GM19468 (cell line): ENCODE measurements at regions not wholly inside any gene's neighbourhood (a gene's known extent, or its start where the extent isn't known, plus 50 kb on each side); places are given as distances from the start of the nearest gene placed in this dataset.
"Not testable (repeated sequence)": the region's sequence is repeated elsewhere in the genome, so short reads cannot be mapped to it uniquely, and the experiment has no call there.

ENCODE experiments used
- ATAC-seq: cut with Tn5 transposase; IDR thresholded peaks from one replicate; pipeline ENCODE4 v1.9.1; 2021; ENCODE audit warnings: mild to moderate bottlenecking, moderate library complexity, moderate number of reproducible peaks; ENCODE audit not compliant: unreplicated experiment; ENCODE audit errors: extremely low read depth

GRCh38 chr11:15300341-15300740 lies 185.6 kb downstream of the INSC start:
- ATAC-seq: no peak

GRCh38 chr11:15307619-15308024 lies 192.9 kb downstream of the INSC start:
- no peak for ATAC-seq

DNA sequence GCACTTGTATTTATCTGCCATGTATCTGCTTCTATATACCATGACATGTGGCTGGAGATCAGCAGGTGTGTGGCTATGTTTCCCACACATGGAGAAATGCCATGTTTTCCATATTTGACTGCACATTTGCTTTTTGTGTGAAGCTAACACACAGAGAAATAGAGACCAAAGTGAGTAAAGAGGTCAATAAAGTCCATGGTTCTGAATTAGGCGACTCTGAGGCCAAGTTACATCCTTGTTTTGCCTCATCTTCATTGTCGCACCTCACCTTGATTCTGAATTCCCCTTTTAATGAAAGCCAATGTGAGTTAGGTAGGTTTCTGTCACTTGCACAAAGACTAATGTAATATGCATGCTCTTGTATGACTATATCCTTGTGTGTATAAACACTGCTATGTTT lies 194.1 kb downstream of the INSC start:
- ATAC-seq: no peak

- no peak for ATAC-seq
These were observed 194.6 kb downstream of the INSC start for GRCh38 chr11:15309296-15309695.

DNA sequence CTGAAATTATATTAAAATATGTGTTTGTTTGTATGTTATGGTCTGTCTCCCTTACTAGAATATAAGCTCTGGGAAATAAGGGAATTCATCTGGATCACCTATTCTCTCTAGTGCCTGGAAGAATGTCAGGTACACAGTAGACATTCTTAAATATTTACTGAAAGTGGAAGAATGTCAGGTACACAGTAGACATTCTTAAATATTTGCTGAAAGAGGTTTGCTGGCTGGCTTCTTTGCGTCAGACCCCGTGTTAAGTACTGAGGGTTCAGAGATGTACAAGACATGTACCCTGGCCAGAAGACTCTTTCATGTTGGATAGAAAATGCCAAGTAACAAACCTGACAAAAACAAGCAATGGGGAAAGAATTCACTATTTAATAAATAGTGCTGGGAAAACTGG lies 199.1 kb downstream of the INSC start:
- ATAC-seq: no peak

DNA sequence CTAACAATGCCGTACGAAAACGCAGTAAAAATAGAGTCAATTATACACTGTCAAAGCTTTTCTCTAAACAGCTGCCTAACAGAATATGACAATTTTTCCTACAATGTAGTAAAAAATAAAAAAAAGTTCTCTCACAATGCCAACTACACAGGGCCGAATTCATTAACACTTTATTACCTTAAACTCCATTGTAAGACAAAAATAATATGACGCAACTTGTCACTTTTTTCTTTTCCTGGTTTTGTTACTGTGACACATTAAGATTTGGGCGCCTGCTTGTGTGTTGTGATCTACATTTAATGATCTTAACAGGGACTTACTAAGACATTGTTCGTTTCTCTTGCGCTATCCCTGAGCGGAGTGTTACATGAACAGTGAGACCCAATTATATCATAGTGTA lies 204.1 kb downstream of the INSC start:
- ATAC-seq: no peak

GRCh38 chr11:15326520-15326919 lies 211.8 kb downstream of the INSC start:
- ATAC-seq: no peak

DNA sequence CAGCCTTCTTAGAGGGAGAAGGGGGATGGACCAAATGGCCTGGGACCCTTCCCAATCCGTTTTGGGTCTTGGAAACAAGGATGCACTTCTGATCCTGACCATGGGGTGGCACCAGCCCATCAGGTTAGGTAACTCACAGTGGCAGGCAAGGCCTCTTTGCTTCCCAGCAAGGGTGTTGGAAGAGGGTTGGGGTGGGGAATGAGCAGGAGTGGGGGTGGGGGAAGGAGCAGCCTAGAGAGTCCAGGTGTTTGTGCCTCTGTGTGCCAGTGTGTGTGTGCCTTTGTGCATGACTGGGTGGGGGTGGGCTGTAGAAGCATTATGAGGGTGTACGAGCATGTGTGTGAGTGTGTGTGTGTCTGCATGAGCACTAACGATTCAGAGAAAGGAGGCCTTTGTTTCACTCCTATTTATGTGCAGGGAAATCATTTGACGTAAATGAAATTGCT lies 213.1 kb downstream of the INSC start:
- ATAC-seq: no peak

GRCh38 chr11:15333407-15333806 lies 218.7 kb downstream of the INSC start:
- ATAC-seq: no peak

DNA sequence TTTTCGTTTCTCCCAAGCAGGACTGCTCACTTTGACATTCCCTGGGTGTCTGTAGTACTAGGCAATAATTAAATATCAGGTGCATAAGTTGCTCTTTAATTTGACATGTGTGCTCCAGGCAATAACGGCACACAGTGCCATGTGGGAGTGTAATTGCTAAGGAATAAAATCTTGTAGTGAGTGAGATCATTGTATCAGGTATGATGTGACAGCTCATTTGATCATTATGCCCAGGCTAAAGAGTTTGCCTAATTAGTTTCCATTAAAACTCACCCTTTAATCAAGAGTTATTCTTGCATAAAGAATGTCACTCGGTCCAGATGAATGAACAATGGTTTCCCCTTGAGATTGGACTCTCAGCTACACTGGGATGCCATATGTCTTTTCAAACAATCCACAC lies 220.0 kb downstream of the INSC start:
- no peak for ATAC-seq

DNA sequence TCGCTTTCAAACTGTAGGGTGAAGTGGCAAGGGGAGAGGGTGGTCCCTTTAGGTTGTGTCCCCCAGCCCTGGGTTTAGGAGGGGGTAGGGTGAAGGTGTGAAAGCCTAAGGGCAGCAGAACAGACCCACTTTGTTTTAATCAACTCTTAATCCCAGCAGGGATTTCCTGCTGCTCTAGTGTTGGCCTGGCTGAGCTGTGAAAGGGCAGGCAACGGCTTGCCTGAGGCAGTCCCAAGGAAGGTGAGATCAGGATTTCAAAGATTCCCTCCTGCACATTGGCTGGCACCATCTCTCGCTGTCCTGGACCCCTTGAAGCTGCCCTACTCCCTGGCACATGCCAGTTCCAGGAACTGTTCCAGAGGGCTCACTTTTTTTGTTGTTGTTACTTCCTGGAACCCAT lies 221.3 kb downstream of the INSC start:
- ATAC-seq: no peak

GRCh38 chr11:15339302-15339701 lies 224.6 kb downstream of the INSC start:
- no peak for ATAC-seq

- no peak for ATAC-seq
These were observed 226.9 kb downstream of the INSC start for GRCh38 chr11:15341587-15341986.

DNA sequence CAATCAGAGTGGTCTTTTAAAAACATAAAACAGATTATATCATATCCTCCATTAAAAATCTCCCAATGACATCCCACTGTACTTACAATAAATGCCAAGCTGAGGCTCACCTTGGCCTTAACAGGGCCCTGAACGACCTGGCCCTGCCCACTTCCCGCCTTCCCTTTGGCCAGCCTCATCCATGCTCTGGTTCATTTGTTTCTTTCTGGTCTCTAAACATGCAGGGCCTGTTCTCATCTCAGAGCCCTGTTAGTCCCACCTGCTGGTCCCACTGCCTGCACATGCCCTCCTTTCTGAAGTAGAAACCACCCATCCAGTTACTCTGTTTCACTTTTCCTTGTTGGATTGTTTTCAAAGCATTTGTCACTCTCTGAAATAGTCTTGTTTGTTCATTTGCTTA lies 227.4 kb downstream of the INSC start:
- no peak for ATAC-seq

DNA sequence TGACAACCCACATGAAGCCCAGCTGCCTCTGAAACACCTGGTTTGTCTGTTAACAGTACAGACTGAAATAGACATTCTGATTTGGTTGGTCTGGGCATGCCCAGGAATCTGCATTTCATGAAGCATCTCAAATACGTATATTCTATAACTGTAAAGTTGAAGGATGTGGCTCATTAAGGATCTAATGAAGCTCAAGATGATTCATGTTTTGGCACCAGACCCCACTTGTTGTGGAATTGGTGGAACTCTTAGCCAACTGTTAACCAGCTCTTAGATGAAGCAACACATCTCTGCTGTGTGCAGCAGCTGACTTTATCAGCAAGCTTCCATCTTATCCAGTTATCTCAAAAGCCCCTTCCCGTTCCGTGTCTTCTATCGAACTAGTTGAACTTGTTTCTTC lies 232.2 kb downstream of the INSC start:
- ATAC-seq: no peak

GRCh38 chr11:15347969-15348734 lies 233.4 kb downstream of the INSC start:
- ATAC-seq: no peak

GRCh38 chr11:15349413-15349812 lies 234.7 kb downstream of the INSC start:
- no peak for ATAC-seq

DNA sequence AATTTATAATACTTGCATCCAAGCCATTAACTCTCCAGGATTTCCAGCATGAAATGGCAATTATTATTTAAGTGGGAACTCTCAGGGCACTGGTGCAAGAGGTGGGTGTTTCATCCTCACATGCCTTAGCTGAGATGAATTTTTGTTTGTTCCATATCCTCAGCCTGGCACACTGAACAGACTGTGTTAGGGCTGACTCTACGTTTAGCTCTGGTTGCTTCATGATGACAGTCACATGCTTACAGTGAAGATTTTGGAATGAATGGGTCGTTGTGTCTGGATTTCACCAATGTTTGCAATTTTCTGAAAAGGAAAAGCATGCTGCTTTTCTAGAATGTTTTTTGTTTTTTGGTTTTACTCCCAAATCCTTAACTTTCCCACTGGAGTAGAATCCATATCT lies 246.6 kb downstream of the INSC start:
- no peak for ATAC-seq

DNA sequence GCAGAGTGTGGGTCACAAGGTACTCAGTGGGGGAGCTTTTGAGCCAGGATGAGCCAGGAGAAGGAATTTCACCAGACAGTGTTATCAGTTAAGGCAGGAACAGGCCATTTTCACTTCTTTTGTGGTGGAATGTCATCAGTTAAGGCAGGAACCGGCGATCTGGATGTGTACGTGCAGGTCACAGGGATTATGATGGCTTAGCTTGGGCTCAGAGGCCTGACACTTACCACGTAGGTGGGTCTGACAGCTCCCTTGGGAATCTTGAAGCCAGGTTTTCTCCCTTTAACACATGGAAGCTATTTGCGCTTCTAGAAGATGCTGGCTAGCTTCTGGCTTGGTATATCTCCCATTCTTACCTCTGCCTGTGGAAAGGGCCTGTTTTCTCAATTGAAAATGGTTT lies 250.6 kb downstream of the INSC start:
- ATAC-seq: not testable (repeated sequence)

- ATAC-seq: no peak
These were observed 253.0 kb downstream of the INSC start for GRCh38 chr11:15367695-15368094.

DNA sequence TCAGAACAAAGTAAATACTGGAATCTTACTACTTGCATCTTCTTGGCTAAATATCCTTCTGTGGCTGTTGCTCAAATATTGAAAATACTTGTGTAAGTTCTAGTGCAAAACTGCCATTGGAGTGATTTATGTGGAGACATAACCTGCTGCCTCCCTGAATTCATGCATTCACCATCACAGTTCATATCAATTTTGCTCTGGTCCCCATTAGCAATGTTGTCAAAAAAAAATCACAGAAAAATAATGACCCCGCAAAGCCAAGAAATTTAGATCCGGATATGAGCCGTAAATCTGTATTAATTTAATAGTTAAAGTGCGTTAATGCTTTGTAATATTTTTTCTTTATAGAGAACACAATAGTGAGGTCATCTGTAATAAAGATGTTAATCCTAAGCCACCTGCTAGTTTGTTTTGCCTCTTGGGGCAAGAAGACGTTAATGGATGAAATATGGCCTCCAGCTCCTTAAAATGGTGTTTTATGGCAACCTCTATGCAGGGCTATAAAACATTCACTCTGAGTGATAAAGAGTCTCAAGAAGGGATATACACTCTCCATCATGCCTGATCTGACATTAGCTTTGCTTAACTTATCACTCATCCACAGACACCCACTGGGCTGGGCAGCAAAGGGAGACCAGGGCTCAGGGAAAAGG lies 255.9 kb downstream of the INSC start:
- ATAC-seq: no peak

GRCh38 chr11:15371533-15371932 lies 256.8 kb downstream of the INSC start:
- ATAC-seq: no peak
